Common myeloid progenitor, CD34-positive (primary cell): ENCODE measurements at regions not wholly inside any gene's neighbourhood (a gene's known extent, or its start where the extent isn't known, plus 50 kb on each side); places are given as distances from the start of the nearest gene placed in this dataset.

ENCODE experiments used
- CTCF ChIA-PET: fragments of 350-600 bp; sonication (Branson Sonifier 250); formaldehyde crosslinking; loops from one replicate; lab custom pipeline; 2021; ENCODE audit warnings: antibody characterized with exemption; lab: Charles Lee
- POLR2A ChIA-PET: fragments of 350-600 bp; sonication (Branson Sonifier 250); formaldehyde crosslinking; loops from one replicate; lab custom pipeline; 2021; ENCODE audit warnings: antibody characterized with exemption; lab: Charles Lee
- DNase-seq, 3 donors: peaks; one replicate each; pipeline versions ENCODE4 v3.0.0 to v3.0.0-alpha.2; 2013
- H3K27ac ChIP-seq, 2 experiments: 1 replicate in 1 of 2; 2 replicates in 1 of 2; pipeline ENCODE4 v1.7.0; 2013; ENCODE audit warnings: inconsistent platforms in 2 of 2, low read length in 2 of 2, mild to moderate bottlenecking in 2 of 2, low read depth in 1 of 2, moderate library complexity in 1 of 2; ENCODE audit not compliant: severe bottlenecking in 2 of 2, insufficient read depth in 1 of 2, poor library complexity in 1 of 2
- H3K27me3 ChIP-seq, 5 experiments: replicated peaks in 2 of 5; 1 replicate in 3 of 5; 2 replicates in 2 of 5; pipeline versions ENCODE4 v1.6.1 to v1.7.0; 2013; ENCODE audit warnings: low read length in 4 of 5, mild to moderate bottlenecking in 2 of 5, moderate library complexity in 2 of 5, inconsistent platforms in 1 of 5; ENCODE audit not compliant: insufficient read depth in 5 of 5, control insufficient read depth in 4 of 5
- H3K36me3 ChIP-seq, 4 experiments: 1 replicate in 2 of 4; 2 replicates in 2 of 4; pipeline versions ENCODE4 v1.6.1 to v1.7.0; 2013; ENCODE audit warnings: low read length in 3 of 4, control low read depth in 1 of 4, mild to moderate bottlenecking in 1 of 4; ENCODE audit not compliant: control insufficient read depth in 4 of 4, insufficient read depth in 4 of 4
- H3K4me1 ChIP-seq, 4 experiments: 1 replicate in 3 of 4; 2 replicates in 1 of 4; pipeline versions ENCODE4 v1.6.1 to v1.7.1; 2013; ENCODE audit warnings: low read length in 3 of 4, mild to moderate bottlenecking in 3 of 4, control low read depth in 1 of 4, inconsistent platforms in 1 of 4, moderate library complexity in 1 of 4; ENCODE audit not compliant: control insufficient read depth in 4 of 4, insufficient read depth in 4 of 4; ENCODE audit errors: control extremely low read depth in 1 of 4
- H3K4me3 ChIP-seq, 7 experiments: 1 replicate in 4 of 7; 2 replicates in 3 of 7; pipeline versions ENCODE4 v1.5.1 to v1.7.0; 2013; ENCODE audit warnings: mild to moderate bottlenecking in 7 of 7, low read length in 6 of 7, moderate library complexity in 6 of 7, inconsistent platforms in 2 of 7, low read depth in 2 of 7, control low read depth in 1 of 7; ENCODE audit not compliant: insufficient read depth in 4 of 7, control insufficient read depth in 1 of 7; ENCODE audit errors: extremely low read depth in 1 of 7
- H3K9me3 ChIP-seq, 5 experiments: 1 replicate in 4 of 5; 2 replicates in 1 of 5; pipeline versions ENCODE4 v1.6.1 to v1.7.1; 2013; ENCODE audit warnings: low read length in 4 of 5, mild to moderate bottlenecking in 2 of 5, inconsistent platforms in 1 of 5, low read depth in 1 of 5, moderate library complexity in 1 of 5; ENCODE audit not compliant: control insufficient read depth in 4 of 5, insufficient read depth in 2 of 5; ENCODE audit errors: control extremely low read depth in 1 of 5
- WGBS: methylation state at CpG from one replicate; pipeline ENCODE4 v1.1.5; 2013; ENCODE audit not compliant: insufficient coverage; 5-methylcytosine and 5-hydroxymethylcytosine counted together

DNA sequence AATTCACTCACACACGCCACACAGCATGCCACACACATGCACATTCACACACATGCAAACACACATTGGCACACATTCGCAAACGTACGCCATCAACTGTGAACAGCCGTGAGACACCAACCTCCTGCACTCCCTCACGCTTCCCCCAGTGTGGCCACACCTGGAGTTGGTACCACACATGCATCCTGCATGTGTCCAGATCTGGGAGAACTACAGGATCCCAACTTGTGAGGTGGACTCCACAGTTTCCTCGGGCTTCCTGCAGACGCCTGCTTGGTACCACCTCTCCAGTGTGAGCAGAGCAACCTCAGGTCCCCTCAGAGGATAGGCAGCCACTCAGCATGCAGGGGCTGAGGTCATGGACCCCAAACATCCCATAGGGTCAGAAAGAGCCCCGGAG is 239.0 kb downstream of the EIPR1 start:
- ChIA-PET CTCF (no interaction called here), POLR2A (no interaction called here)
- peaks cover 0 to 3% (median 0%) of the 10 kb centered on the region in 5 experiments for H3K9me3 ChIP-seq
- no peaks in the 10 kb centered on the region for H3K4me1 ChIP-seq
- H3K36me3 ChIP-seq: no peaks in the 10 kb centered on the region
- no peak for DNase-seq
- no peak overlapping the region for H3K27ac ChIP-seq
- no peaks in the 10 kb centered on the region for H3K27me3 ChIP-seq
- H3K4me3 ChIP-seq: no peak overlapping the region
- over 99% methylated on average over 9 of the region's 9 CpGs for WGBS

DNA sequence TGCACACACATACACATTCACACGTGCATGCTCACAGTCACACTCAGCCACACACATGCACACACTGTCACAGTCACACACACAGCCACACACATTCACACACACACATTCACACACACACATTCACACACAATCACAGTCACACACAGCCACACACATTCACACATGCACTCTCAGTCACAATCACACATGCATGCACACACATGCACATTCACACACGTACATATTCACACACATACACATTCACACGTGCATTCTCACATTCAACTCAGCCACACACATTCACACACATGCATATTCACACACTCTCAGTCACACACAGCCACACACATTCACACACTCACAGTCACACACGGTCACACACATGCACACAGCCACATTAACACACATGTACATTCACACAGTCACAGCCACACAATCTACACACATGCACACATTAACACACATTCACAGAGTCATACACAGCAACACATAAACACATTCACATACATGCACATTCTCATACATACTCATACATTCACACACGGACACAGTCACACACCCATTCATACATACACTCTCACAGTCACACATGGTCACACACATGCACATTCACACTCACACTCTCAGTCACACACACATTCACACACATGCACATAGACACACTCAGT is 239.8 kb downstream of the EIPR1 start:
- Histone ChIP-seq H3K4me3 (no peak overlapping the region), H3K27ac (no peak overlapping the region), H3K4me1 (no peaks in the 10 kb centered on the region), H3K27me3 (no peaks in the 10 kb centered on the region), H3K36me3 (no peaks in the 10 kb centered on the region), H3K9me3 (peaks cover 0 to 3% (median 0%) of the 10 kb centered on the region in 5 experiments)
- 95% methylated on average over 5 of the region's 5 CpGs for WGBS
- no peak for DNase-seq
- CTCF ChIA-PET: no interaction called here
- POLR2A ChIA-PET: no interaction called here

DNA sequence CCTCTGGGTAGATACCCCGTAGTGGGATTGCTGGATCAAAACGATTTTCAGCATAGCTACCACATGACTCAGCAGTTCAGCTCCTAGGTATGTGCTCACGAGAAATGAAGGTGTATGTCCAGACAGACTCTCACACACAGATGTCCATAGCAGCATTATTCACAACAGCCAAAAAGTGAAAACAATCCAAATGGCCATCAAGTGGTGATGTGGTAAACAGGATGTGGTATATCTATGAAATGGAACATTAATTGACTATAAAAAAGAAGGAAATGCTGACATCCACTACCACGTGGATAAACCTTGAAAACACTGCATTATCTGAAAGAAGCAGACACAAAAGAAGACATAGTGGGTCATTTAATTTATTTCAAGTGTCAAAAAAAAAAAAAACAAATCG is 241.9 kb downstream of the EIPR1 start:
- 80% methylated on average over 3 of the region's 5 CpGs for WGBS
- no peak for DNase-seq
- H3K27me3 ChIP-seq: no peaks in the 10 kb centered on the region
- H3K9me3 ChIP-seq: no peaks in the 10 kb centered on the region
- H3K4me1 ChIP-seq: peaks cover 0 to 4% (median 1%) of the 10 kb centered on the region in 4 experiments
- H3K36me3 ChIP-seq: no peaks in the 10 kb centered on the region
- POLR2A ChIA-PET: no interaction called here
- H3K4me3 ChIP-seq: no peak overlapping the region
- CTCF ChIA-PET: no interaction called here
- H3K27ac ChIP-seq: no peak overlapping the region

DNA sequence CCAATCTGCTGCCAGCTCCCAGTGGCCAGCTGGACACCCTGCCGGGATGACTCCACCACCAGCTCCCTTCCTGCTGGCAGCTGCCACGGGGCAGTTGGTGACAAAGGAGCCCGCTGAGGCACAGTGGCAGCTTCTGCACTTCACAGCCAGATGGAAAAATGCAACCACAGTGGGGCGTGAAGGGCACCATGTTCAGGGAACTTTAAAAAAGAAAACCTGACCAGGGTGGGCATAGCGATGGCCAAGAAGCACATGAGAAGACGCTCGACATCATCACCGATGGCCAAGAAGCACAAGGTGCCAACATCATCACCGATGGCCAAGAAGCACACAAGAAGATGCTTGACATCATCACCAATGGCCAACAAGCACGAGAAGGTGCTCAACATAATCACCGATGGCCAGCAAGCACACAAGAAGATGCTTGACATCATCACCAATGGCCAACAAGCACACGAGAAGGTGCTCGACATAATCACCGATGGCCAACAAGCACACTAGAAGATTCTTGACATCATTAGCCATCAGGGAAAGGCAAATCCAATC is 243.5 kb downstream of the EIPR1 start:
- no peak overlapping the region for H3K4me3 ChIP-seq
- no peaks in the 10 kb centered on the region for H3K27me3 ChIP-seq
- CTCF ChIA-PET: no interaction called here
- no peak for DNase-seq
- peaks cover 0 to 4% (median 1%) of the 10 kb centered on the region in 4 experiments for H3K4me1 ChIP-seq
- H3K9me3 ChIP-seq: no peaks in the 10 kb centered on the region
- WGBS: 98% methylated on average over 13 of the region's 14 CpGs
- POLR2A ChIA-PET: no interaction called here
- H3K36me3 ChIP-seq: no peaks in the 10 kb centered on the region
- H3K27ac ChIP-seq: no peak overlapping the region

DNA sequence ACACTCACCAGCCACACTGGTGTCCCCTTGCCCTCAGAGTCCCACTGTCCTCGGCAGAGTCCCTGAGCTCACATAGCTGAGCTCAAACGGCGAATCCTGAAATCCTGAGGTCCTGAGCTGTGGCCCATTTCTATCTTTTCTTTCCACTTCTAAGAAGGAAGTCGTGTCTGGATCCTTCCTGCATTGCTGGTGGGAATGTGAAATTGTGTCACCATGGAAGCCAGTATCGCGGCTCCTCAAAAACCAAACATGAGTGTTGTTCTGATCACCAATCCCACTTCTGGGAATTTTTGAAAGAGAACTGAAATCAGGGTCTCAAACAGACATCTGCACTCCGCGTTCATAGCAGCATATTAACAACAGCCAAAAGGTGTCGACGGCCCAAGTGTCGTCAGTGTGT is 244.7 kb downstream of the EIPR1 start:
- peaks cover 0 to under 1% (median 0%) of the 10 kb centered on the region in 5 experiments for H3K27me3 ChIP-seq
- H3K36me3 ChIP-seq: no peaks in the 10 kb centered on the region
- no peak overlapping the region for H3K27ac ChIP-seq
- H3K4me1 ChIP-seq: peaks cover 0 to 4% (median 1%) of the 10 kb centered on the region in 4 experiments
- no peak for DNase-seq
- CTCF ChIA-PET: no interaction called here
- no peaks in the 10 kb centered on the region for H3K9me3 ChIP-seq
- POLR2A ChIA-PET: no interaction called here
- no peak overlapping the region for H3K4me3 ChIP-seq
- WGBS: 90% methylated on average over 11 of the region's 11 CpGs

DNA sequence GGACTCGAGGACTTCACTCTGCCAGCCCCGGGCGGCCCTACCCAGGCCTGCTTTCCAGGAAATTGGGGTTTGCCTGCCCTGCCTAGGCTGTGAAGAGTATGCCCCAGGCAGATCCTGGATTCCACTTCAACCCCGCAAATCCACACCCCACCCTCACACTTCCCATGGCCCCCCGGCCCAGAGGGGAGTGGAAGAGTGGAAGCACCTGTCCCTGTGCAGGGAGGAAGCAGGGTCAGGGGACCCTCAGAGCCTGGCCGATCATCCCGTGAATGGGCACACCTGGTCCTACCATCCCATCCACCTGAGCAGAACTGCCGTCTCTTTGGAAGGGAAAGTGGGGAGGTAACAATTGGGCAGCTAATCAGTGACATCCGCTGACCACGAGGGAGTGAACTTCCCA is 245.2 kb downstream of the EIPR1 start:
- WGBS: 100% methylated on average over 5 of the region's 10 CpGs
- Histone ChIP-seq H3K27me3 (peaks cover 0 to 2% (median 0%) of the 10 kb centered on the region in 5 experiments), H3K4me1 (peaks cover 0 to 4% (median 1%) of the 10 kb centered on the region in 4 experiments), H3K4me3 (no peak overlapping the region), H3K9me3 (no peaks in the 10 kb centered on the region), H3K36me3 (no peaks in the 10 kb centered on the region), H3K27ac (no peak overlapping the region)
- ChIA-PET POLR2A (no interaction called here), CTCF (no interaction called here)
- no peak for DNase-seq

DNA sequence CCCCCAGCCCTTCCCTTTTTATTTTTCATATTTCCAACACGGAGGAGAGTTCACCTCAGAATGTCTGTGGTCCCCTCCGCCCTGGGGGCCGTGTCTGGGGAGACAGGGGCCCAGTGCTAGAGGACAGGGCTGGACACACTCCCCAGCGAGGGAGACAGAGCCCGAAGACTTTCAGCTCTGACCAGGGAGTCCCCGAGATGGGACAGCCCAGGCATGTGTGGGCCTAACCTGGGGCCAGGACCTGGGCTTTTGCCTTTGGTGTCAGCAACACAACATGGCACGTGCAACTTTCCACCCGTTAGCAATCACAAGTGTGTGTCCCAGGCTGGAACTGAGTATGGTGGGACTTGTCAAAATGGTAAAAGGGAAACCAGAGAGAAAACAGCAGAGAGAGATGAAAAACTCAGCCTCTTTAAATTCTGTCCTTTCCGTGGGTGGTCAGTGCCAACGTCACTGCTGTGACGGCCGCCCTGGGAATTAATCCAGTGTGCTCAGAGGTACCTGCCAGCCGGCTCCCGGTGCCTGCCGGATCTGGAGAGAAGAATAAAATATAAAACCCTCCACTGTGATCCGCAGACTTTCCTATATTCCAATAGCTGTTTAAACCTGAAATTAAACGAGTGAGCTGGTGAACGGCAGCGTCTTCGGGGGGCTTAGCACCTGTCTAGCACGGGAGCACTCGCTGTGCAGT is 245.8 kb downstream of the EIPR1 start:
- Histone ChIP-seq H3K27ac (no peak overlapping the region), H3K4me1 (peaks cover 0 to 4% (median 1%) of the 10 kb centered on the region in 4 experiments), H3K9me3 (no peaks in the 10 kb centered on the region), H3K4me3 (no peak overlapping the region), H3K27me3 (peaks cover 0 to 4% (median 0%) of the 10 kb centered on the region in 5 experiments), H3K36me3 (no peaks in the 10 kb centered on the region)
- no peak for DNase-seq
- 75% methylated on average over 20 of the region's 22 CpGs for WGBS
- ChIA-PET POLR2A (no interaction called here), CTCF (no interaction called here)
